Islet precursor cell (in vitro differentiated cells): ENCODE measurements at regions not wholly inside any gene's neighbourhood (a gene's known extent, or its start where the extent isn't known, plus 50 kb on each side); places are given as distances from the start of the nearest gene placed in this dataset.

Experiments used
- DNase-seq: peaks from one replicate; pipeline ENCODE4 v3.0.0-alpha.2; 2018

DNA sequence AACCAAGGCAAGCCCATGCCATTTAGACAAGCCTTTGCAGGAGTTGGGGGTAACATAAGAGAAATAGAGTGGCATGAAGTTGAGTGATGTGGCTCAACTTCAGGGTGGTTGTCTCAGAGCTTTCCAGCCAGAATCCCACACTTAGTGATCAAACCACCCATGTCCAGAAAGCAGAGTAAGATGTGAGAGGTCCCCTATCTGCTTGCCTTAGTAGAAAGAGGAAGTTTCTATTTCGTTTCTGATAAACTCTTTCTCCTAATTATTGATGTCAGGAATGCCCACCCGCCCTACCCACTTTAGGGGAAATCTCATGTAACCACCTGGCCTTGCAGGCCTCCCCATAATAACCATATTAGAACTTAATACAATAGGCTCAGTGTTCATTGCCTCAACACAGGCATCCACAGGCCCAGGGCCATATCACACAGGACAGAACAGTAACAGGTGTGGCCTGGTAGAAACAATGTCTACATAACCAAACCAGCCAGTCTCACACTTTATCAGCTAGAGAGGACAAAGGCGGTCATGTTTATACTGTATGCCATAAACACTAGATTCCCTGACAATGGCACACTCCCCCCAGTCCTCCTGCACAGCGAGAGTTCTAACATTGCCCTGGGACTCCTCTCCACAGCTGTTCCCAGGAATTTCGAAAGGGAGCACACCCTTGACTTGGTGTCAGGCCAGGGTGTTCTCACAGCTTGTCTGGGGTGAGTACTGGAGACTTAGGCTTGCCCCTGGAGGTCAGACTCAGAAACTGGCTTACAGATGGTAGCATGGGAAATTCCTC, 364.4 kb downstream of the CXCL12 start:
- no peak for DNase-seq

- DNase-seq: no peak
Observed at GRCh38 chr10:44017483-44018145, 367.3 kb downstream of the CXCL12 start.

DNA sequence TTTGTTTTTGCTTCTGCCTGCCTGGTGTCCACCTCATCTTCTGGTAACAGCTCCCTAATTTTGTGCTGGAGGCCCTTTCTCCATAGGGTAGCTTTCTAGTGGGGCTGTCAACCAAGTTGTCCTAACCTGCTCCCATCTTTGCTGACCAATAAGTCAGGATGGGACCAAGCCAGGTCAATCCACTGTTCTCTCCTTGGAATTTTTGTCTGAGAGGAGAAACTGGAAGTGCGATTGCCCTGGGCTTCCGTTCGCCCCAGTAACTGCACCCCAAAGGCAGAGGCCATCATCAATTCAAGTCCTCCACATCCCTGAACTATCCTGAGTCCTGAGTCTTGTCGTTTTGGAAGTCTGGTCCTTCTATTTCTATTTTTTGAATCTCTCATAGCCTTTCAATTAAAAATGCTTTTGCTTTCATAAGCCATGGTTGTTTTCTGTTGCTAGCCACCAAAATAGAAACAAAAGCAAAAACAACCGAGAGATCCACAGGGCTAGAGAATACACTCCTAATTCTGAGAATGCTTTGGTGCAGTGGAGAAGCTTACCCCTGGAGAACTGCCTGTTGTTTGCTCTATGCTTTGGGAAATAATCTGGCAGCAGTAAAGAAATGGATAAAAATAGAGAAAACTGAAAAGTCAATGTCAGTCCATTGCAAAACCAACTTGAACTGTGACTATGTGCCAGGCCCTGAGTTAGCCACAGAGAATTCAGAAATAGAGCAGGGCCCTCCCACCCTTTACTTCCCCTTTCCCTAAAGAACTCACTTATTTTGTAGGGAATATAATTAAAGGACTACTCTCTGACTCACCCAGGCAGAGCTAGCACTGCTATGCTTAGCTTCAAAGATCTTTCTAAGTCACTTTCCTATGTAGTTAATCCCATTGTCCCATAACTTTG, 368.1 kb downstream of the CXCL12 start:
- DNase-seq: no peak

- peak; percentile 58 for DNase-seq
Observed at GRCh38 chr10:44015702-44016500, 367.2 kb upstream of the ZNF32 start.

DNA sequence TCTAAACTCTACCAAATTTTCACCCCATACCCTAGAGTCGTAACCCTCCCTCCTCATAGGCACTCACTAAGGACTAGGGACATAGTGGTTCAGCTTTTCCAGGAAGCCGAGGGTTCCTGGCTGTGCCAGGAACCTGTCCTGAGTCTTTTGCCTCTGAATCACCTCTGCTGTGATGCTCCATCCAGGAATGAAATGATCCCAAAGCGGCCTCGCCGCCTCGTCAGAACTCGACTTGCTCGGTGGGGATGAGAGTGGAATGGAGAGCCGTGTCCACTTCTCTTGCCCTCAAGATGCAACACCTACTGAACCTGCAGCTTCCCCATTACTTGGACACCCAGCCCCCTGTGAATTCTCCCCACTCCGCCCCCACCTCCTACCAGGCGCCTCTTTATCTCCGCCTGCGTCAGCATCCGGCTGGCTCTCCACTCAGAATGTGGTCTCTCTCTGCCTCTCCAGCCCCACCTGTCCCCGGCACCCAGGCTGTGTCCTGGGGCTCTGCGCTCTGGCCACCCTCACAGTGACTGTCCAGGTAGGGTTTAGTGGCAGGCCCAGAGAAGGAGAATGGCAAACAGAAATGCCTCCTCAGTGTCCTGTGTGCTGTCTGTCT, 366.1 kb upstream of the ZNF32 start:
- DNase-seq: no peak

GRCh38 chr10:44013981-44014380, 365.3 kb upstream of the ZNF32 start:
- DNase-seq: no peak

DNA sequence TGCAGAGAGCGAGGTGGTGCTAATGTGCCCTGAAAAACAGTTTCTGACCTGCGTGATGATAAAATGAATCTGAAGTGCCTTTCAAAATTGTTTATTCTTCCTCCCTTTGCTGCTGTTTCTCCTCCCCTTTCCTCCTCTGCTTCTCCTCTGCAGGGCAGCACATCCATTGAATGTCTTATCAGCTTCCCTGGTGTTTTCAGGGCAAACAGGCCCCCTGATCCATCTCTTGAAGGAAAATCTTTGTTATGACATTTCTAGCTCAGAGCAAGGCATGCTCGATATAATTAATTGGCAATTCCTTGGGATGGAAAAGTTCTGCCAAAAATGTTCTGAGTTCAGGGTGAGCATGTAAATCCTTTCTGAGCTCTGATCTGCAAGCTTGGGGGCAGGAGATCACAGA, 364.2 kb upstream of the ZNF32 start:
- no peak for DNase-seq

- DNase-seq: no peak
Observed at GRCh38 chr10:44011603-44011981, 362.9 kb upstream of the ZNF32 start.

DNA sequence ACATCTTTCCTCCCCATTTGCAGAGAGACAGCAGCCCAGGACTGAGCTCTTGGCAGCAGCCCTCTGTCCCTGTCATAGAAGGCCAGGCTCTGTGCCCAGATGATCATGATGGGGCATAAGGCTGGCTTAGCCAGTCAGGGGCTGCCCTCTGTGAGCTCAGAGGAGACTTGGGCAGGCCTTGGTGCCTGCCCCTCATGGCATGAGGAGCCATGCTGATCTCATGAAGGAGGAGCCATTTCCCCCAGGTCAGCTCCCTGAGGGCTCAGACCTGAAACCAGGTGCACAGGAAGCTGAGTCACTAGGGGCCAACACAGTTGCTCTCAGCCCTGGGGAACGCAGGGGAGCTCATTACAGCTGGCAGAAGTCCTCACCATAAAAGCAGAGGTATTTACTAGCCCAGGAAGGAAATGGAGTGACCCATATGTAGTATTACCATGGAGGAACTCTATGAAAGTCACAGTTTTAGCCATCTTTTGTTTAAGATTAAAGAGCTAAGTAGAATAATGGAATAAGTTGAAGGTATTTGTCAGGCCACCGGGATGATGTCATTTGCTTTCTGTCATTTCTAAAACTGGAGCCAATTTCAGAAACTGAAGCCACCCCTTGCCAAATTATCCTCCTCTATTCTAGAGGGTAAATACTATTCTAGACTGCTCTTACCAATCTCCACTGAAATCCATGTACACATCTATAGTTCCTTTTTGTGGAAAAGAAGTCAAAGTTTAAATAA, 362.4 kb upstream of the ZNF32 start:
- DNase-seq: peak; percentile 89

GRCh38 chr10:44009891-44010632, 361.4 kb upstream of the ZNF32 start:
- DNase-seq: no peak

DNA sequence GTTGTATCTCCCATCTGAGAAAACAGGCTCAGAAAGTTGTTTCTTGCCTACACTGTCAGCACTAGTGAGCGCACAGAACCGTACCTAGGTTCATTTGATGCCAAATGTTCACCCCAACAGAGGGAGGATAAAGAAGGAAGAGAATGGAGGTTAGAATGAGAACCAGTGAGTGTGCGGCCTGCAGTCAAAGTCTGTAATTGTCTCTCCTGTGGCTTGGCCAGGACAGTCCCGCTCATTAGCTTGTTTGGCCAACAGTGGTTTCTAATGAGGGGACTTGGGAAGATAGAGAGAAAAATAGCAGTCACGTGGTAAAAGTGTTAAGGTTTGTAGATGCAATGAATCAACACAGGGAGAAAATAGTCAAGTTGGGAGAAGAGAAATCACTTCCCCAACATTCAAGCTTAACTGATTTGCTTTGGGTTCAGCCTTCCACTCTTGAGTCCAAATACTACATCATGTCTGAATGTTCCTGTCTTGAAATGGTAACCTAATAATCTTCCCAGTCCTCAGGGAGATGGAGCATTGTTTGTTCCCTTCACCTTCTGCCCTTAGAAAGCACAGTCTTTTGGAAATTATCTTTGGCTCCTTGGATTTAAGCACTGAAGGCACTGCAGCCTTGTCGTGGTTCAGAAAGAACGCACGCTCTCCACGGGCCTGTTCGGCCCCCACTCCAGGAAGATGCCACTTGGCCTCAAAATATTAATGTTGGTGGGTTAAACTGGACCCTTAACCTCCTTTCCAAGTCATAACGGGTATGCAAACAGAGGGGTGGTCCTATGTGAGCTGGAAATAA, 360.4 kb upstream of the ZNF32 start:
- DNase-seq: no peak

DNA sequence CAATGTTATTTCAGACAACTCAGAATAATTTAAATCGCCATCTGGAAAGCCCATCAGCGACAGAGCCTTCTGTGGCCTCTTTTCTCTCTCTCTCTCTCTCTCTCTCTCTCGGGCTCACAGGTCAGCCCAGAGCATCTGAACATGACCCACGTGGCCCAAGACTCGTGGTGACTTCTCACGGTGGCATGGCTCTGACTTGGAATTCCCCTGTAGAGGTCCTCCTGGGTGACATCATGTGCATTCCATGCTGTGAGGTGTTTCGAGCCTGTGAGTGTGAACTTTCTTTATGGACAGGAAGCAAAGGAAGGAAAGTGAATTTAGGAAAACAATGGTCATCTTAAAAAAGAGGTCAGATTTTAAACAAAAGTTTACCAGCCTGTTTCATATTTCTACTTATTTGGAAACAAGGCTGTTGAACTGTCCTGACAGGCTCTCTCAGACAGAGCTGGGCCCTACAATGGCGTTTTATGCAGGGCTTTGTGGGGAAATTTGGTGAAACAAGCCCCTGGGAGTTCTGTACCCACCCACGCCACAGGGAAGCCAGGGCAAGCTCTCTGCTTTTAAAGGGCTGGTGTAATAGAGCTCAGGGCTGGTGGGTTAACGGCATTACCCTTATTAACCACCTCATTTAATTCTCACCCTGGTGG, 359.7 kb upstream of the ZNF32 start:
- DNase-seq: peak; percentile 74

DNA sequence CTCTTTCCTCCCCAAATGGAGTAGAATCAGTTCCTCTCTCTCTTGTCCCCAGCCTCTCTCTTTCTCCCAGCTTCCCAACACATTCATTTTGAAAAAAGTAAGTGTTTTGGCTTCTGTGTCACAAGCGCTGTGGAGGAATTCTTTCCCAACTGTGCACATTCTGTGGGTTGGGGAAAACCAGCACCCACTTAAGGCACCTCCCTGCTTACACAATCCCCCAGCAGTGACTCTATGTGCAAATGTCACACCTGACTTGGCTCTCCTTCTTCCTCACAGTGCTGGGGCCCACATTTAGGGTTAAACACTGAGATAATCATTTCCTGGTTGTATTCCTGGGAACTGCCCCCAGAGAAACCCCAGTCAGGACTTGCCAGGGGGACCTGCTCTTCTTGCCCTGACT, 358.1 kb upstream of the ZNF32 start:
- DNase-seq: peak; percentile 38

DNA sequence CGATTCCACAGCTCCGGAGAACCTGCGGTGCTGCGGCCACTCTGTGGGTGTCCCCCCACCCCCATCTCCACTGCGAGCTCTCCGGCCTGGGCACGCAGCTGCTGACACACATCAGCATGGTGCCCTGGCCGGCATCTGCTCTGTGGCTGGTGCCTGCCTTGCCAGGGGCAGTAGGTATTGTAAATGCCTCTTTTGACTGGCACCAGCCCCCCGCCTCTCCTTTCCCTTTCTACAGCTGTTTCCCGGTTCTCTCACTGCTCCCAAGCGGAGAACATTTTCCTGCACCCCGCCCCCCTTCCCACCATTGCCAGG, 357.1 kb upstream of the ZNF32 start:
- DNase-seq: peak; percentile 18

DNA sequence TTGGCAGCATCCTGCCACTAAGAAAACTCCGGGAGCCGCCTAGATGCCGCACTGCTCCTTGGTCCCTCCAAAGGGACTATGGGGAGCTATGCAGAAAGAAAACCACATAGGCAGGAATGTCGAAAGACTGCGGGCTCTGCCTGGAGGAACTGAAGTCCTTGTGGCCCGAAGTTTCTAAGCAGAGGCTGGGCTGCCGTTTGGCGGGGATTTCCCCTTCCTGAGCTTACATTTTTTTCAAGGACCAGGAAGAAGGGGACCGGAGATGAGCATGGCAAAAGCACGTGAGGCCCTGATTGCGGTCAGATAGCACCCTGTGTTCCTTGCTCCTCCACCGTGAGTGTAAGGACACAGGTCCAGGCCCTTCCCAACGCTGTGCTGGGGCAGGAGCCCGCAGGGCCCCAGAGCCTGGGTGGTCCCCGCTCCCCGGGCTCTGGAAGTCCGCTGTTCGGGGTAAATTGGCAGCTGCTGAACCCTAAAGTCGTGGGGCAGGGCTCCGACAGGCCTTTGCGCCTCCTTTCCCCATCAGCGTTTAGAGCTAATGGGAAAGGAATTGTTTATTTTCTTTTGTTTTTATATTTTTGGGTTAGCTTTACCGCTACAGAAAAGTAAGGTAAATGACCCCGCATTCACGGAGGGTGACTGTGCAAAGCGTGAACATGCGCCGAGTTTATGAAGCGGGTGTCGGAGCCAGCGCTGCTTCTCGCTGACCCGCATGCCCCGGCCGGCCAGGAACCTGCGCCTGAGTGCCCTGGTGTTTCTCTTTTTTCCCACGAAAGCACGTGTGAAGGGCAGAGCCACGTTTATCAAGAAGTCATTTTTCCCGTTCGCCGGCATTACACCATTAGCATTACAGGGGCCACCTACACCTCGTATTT, 356.5 kb upstream of the ZNF32 start:
- DNase-seq: peak; percentile 40

DNA sequence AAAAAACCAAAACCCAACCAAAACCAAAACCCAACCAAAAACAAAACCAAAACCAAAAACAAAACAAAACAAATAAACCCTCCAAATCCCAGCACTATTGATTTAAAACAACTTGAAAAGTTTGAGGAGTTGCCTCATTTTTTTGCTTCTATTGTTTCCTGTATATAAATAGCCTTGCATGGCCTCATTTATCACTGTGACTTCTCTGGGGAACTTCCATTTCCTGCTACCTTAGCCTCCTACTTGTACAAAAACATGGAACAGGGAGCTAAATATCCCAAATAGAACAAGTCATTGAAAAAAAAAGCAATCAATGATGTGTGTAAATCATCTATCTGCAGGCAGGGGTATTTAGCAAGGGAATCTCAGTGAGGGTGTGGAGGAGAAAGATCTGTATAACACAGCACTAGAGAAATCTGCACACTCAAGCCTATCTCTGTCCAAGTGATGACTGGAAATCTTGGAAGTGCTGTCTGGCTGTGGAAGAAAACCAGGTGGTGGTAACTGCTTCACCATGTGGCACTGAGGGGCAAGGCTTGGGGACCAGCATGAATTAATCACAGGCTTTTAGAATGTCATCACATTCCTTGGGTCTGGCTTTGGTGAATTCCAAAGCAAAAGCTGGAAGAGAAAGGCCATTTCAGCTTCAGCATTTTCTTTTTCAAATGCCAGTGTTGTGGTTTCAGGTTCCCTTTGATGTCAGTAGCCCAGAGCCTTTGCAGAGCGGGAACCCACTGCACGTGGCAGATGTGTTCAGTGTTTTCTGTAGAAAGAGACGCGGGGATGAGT, 349.5 kb upstream of the ZNF32 start:
- DNase-seq: peak; percentile 76

GRCh38 chr10:43997330-43997729, 348.6 kb upstream of the ZNF32 start:
- peak; percentile 18 for DNase-seq

DNA sequence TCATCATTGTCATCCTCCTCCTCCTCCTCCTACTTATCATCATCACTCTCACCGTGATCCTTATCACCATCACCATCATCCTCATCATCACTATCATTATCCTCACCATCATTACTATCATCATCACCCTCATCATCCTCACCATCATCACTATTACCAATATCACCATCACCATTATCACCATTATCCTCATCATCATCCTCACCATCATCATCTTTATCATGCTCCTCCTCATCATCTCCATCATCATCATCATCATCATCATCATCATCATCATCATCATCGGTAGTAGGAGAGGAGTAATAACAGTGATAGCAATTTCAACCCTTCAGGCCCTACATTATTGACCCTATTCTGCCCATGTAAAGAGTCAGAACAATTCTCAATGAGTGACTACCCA, 345.9 kb upstream of the ZNF32 start:
- no peak for DNase-seq
